ENCODE measurements at regions not wholly inside any gene's neighbourhood (a gene's known extent, or its start where the extent isn't known, plus 50 kb on each side); places are given as distances from the start of the nearest gene placed in this dataset.

- TF ChIP-seq, protein P1, sequence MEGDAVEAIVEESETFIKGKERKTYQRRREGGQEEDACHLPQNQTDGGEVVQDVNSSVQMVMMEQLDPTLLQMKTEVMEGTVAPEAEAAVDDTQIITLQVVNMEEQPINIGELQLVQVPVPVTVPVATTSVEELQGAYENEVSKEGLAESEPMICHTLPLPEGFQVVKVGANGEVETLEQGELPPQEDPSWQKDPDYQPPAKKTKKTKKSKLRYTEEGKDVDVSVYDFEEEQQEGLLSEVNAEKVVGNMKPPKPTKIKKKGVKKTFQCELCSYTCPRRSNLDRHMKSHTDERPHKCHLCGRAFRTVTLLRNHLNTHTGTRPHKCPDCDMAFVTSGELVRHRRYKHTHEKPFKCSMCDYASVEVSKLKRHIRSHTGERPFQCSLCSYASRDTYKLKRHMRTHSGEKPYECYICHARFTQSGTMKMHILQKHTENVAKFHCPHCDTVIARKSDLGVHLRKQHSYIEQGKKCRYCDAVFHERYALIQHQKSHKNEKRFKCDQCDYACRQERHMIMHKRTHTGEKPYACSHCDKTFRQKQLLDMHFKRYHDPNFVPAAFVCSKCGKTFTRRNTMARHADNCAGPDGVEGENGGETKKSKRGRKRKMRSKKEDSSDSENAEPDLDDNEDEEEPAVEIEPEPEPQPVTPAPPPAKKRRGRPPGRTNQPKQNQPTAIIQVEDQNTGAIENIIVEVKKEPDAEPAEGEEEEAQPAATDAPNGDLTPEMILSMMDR (IDR thresholded peaks at IDR 0.05), result no peak
- TF ChIP-seq, protein P2, sequence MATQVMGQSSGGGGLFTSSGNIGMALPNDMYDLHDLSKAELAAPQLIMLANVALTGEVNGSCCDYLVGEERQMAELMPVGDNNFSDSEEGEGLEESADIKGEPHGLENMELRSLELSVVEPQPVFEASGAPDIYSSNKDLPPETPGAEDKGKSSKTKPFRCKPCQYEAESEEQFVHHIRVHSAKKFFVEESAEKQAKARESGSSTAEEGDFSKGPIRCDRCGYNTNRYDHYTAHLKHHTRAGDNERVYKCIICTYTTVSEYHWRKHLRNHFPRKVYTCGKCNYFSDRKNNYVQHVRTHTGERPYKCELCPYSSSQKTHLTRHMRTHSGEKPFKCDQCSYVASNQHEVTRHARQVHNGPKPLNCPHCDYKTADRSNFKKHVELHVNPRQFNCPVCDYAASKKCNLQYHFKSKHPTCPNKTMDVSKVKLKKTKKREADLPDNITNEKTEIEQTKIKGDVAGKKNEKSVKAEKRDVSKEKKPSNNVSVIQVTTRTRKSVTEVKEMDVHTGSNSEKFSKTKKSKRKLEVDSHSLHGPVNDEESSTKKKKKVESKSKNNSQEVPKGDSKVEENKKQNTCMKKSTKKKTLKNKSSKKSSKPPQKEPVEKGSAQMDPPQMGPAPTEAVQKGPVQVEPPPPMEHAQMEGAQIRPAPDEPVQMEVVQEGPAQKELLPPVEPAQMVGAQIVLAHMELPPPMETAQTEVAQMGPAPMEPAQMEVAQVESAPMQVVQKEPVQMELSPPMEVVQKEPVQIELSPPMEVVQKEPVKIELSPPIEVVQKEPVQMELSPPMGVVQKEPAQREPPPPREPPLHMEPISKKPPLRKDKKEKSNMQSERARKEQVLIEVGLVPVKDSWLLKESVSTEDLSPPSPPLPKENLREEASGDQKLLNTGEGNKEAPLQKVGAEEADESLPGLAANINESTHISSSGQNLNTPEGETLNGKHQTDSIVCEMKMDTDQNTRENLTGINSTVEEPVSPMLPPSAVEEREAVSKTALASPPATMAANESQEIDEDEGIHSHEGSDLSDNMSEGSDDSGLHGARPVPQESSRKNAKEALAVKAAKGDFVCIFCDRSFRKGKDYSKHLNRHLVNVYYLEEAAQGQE (IDR thresholded peaks at IDR 0.05; ENCODE audit: insufficient read depth in 1 of 2, low read depth in 2 of 2, low read length in 1 of 2), result no peak
- TF ChIP-seq SIN3A (IDR thresholded peaks at IDR 0.05; ENCODE audit: borderline replicate concordance, insufficient read depth, low read depth, low read length) (no peak), POLR2AphosphoS5 (IDR thresholded peaks at IDR 0.05; ENCODE audit: low read depth, low read length) (no peak)
Measured at GRCh38 chr5:18052569-18052968, 418.3 kb downstream of the TAF11L14 start.
